Neural cell (in vitro differentiated cells): ENCODE measurements at regions not wholly inside any gene's neighbourhood (a gene's known extent, or its start where the extent isn't known, plus 50 kb on each side); places are given as distances from the start of the nearest gene placed in this dataset.

Experiments used
- H2AFZ ChIP-seq: fragments of 200-600, 300-800 bp; sonication (generic), shearing (Covaris generic); 2 replicates; pipeline ENCODE4 v1.6.0; 2014; ENCODE audit warnings: low read depth, mild to moderate bottlenecking, antibody characterized with exemption, low read length, moderate library complexity
- H3F3A ChIP-seq: fragments of 200-600 bp; shearing (Covaris generic); 2 replicates; pipeline ENCODE4 v1.6.1; 2016; ENCODE audit warnings: mild to moderate bottlenecking, moderate library complexity, mixed read lengths, antibody characterized with exemption, low read length; ENCODE audit not compliant: insufficient read depth, poor library complexity, severe bottlenecking
- H3K27ac ChIP-seq: fragments of 200-600, 300-800 bp; sonication (generic), shearing (Covaris generic); 2 replicates; pipeline ENCODE4 v1.5.1; 2014; ENCODE audit warnings: mild to moderate bottlenecking, low read length, moderate library complexity
- H3K27me3 ChIP-seq: fragments of 300-800, 200-600 bp; sonication (generic), shearing (Covaris generic); 2 replicates; pipeline ENCODE4 v1.6.0; 2014; ENCODE audit warnings: mild to moderate bottlenecking, low read depth, low read length, moderate library complexity; ENCODE audit not compliant: insufficient read depth
- H3K36me3 ChIP-seq: fragments of 300-800, 200-600 bp; sonication (generic), shearing (Covaris generic); 2 replicates; pipeline ENCODE4 v1.5.1; 2014; ENCODE audit warnings: mild to moderate bottlenecking, antibody characterized with exemption, low read length, moderate library complexity; ENCODE audit not compliant: insufficient read depth
- H3K4me2 ChIP-seq: fragments of 300-800, 200-600 bp; sonication (generic), shearing (Covaris generic); 2 replicates; pipeline ENCODE4 v1.6.0; 2014; ENCODE audit warnings: mild to moderate bottlenecking, low read length
- H3K4me3 ChIP-seq: fragments of 300-800, 200-600 bp; sonication (generic), shearing (Covaris generic); 2 replicates; pipeline ENCODE4 v1.5.1; 2014; ENCODE audit warnings: mild to moderate bottlenecking, low read length, moderate library complexity
- H3K79me2 ChIP-seq: fragments of 200-600 bp; shearing (Covaris generic); replicated peaks from 2 replicates; pipeline ENCODE4 v1.6.0; 2014; ENCODE audit warnings: mild to moderate bottlenecking, low read length, moderate library complexity; ENCODE audit not compliant: insufficient read depth
- H3K9ac ChIP-seq: fragments of 300-800, 200-600 bp; sonication (generic), shearing (Covaris generic); 2 replicates; pipeline ENCODE4 v1.6.1; 2016; ENCODE audit warnings: mild to moderate bottlenecking, low read length, mixed read lengths
- H3K9me2 ChIP-seq: fragments of 200-600 bp; shearing (Covaris generic); 2 replicates; pipeline ENCODE4 v1.6.1; 2016; ENCODE audit warnings: mild to moderate bottlenecking, low read length, mixed read lengths; ENCODE audit not compliant: insufficient read depth
- H3K9me3 ChIP-seq: fragments of 200-600, 300-800 bp; sonication (generic), shearing (Covaris generic); 2 replicates; pipeline ENCODE4 v1.6.1; 2016; ENCODE audit warnings: mild to moderate bottlenecking, mixed run types, low read length, moderate library complexity, mixed read lengths
- H4K20me1 ChIP-seq: fragments of 200-600 bp; shearing (Covaris generic); 2 replicates; pipeline ENCODE4 v1.6.1; 2016; ENCODE audit warnings: mild to moderate bottlenecking, mixed run types; ENCODE audit not compliant: insufficient read depth
- EP300 ChIP-seq: fragments of 450-650 bp; conservative IDR thresholded peaks from 2 replicates; pipeline ENCODE4 v1.6.1; 2014; ENCODE audit warnings: antibody characterized with exemption, mild to moderate bottlenecking, moderate library complexity; ENCODE audit not compliant: poor library complexity, severe bottlenecking
- EZH2 ChIP-seq: fragments of 200-600, 300-800 bp; shearing (Covaris generic), sonication (generic); IDR thresholded peaks from 2 replicates; pipeline ENCODE4 v1.6.1; 2014; ENCODE audit warnings: antibody characterized with exemption, low read length, borderline replicate concordance, mild to moderate bottlenecking; ENCODE audit not compliant: insufficient read depth, poor library complexity, severe bottlenecking
- MXI1 ChIP-seq: fragments of 450-650 bp; conservative IDR thresholded peaks from 2 replicates; pipeline ENCODE4 v1.6.1; 2014; ENCODE audit warnings: antibody characterized with exemption, mild to moderate bottlenecking; ENCODE audit not compliant: poor library complexity, severe bottlenecking
- POLR2AphosphoS5 ChIP-seq: IDR thresholded peaks from 2 replicates; pipeline ENCODE4 v1.6.1; 2012
- RAD21 ChIP-seq: fragments of 450-650 bp; conservative IDR thresholded peaks from 2 replicates; pipeline ENCODE4 v1.6.1; 2014; ENCODE audit warnings: antibody characterized with exemption, mild to moderate bottlenecking, moderate library complexity
- REST ChIP-seq: IDR thresholded peaks from 2 replicates; pipeline ENCODE4 v1.6.1; 2012; ENCODE audit warnings: borderline replicate concordance
- SMC3 ChIP-seq: fragments of 450-650 bp; conservative IDR thresholded peaks from 2 replicates; pipeline ENCODE4 v1.6.1; 2014; ENCODE audit warnings: antibody characterized with exemption, mild to moderate bottlenecking, moderate library complexity; ENCODE audit not compliant: poor library complexity
- TAF1 ChIP-seq: IDR thresholded peaks from 2 replicates; pipeline ENCODE4 v1.6.1; 2012; ENCODE audit warnings: low read depth
- TF ChIP-seq, protein P1 (sequence below): fragments of 450-650 bp; IDR thresholded peaks from 2 replicates; pipeline ENCODE4 v1.5.1; 2014; ENCODE audit warnings: antibody characterized with exemption, mild to moderate bottlenecking, moderate library complexity; ENCODE audit not compliant: poor library complexity, severe bottlenecking

GRCh38 chr15:27598251-27599009, 500.7 kb downstream of the OCA2 start:
- H3K27ac ChIP-seq = no peak overlapping the region
- H3K27me3 ChIP-seq = no peaks in the 10 kb centered on the region
- TF ChIP-seq MXI1 = no peak
- no peak for TF ChIP-seq RAD21
- no peak for TF ChIP-seq EZH2
- TF ChIP-seq SMC3 = no peak
- TF ChIP-seq, protein P1, sequence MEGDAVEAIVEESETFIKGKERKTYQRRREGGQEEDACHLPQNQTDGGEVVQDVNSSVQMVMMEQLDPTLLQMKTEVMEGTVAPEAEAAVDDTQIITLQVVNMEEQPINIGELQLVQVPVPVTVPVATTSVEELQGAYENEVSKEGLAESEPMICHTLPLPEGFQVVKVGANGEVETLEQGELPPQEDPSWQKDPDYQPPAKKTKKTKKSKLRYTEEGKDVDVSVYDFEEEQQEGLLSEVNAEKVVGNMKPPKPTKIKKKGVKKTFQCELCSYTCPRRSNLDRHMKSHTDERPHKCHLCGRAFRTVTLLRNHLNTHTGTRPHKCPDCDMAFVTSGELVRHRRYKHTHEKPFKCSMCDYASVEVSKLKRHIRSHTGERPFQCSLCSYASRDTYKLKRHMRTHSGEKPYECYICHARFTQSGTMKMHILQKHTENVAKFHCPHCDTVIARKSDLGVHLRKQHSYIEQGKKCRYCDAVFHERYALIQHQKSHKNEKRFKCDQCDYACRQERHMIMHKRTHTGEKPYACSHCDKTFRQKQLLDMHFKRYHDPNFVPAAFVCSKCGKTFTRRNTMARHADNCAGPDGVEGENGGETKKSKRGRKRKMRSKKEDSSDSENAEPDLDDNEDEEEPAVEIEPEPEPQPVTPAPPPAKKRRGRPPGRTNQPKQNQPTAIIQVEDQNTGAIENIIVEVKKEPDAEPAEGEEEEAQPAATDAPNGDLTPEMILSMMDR = no peak
- TF ChIP-seq REST = no peak
- no peak for TF ChIP-seq POLR2AphosphoS5
- no peak for TF ChIP-seq TAF1
- no peak for TF ChIP-seq EP300
- H3K79me2 ChIP-seq = no peaks in the 10 kb centered on the region
- H2AFZ ChIP-seq = no peak overlapping the region
- no peaks in the 10 kb centered on the region for H3K9me3 ChIP-seq
- no peak overlapping the region for H3K9ac ChIP-seq
- H3K4me3 ChIP-seq = no peak overlapping the region
- H3K9me2 ChIP-seq = no peaks in the 10 kb centered on the region
- no peak overlapping the region for H3K4me2 ChIP-seq
- no peaks in the 10 kb centered on the region for H3K36me3 ChIP-seq
- H3F3A ChIP-seq = no peaks in the 10 kb centered on the region
- H4K20me1 ChIP-seq = no peaks in the 10 kb centered on the region

DNA sequence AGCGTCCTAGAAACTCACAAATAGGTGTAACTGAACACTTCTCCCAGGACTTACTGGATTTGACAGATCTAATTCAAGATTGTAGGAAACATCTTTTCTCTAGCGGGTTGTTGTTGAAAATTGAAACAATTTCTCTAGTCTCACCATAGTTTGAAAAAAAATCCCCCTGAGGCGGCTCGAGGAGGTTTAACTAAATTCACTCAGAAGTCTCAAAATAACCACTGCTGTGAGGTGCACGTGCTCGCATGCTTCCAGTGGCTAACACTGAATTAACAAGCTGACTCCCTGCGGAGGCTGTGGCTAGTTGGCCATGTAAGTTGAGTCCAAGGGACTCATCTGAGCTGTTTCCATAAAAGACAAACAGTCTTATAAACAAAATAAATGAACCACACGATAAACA, 503.9 kb downstream of the OCA2 start:
- Histone ChIP-seq H3K36me3 (no peaks in the 10 kb centered on the region), H3K27me3 (no peaks in the 10 kb centered on the region), H3F3A (no peaks in the 10 kb centered on the region), H3K79me2 (no peaks in the 10 kb centered on the region), H3K9me3 (no peaks in the 10 kb centered on the region), H3K27ac (no peak overlapping the region), H2AFZ (no peak overlapping the region), H3K4me2 (no peak overlapping the region), H3K9ac (no peak overlapping the region), H3K4me3 (no peak overlapping the region), H4K20me1 (no peaks in the 10 kb centered on the region), H3K9me2 (no peaks in the 10 kb centered on the region)
- TF ChIP-seq RAD21 = no peak
